OCI-LY3 (cell line): ENCODE measurements at regions not wholly inside any gene's neighbourhood (a gene's known extent, or its start where the extent isn't known, plus 50 kb on each side); places are given as distances from the start of the nearest gene placed in this dataset.

Experiments
- CTCF ChIP-seq: fragments of 200-600, 300-600 bp; sonication (generic); IDR thresholded peaks from 2 replicates; pipeline ENCODE4 v1.5.1; 2014; ENCODE audit warnings: antibody characterized with exemption, low read length, low read depth
- EZH2phosphoT487 ChIP-seq: fragments of 200-600 bp; shearing (Covaris generic); IDR thresholded peaks from 2 replicates; pipeline ENCODE4 v1.6.1; 2018; ENCODE audit warnings: antibody characterized with exemption, mixed run types, low read depth

GRCh38 chr12:68559246-68559645, 51.5 kb upstream of the RAP1B start:
- TF ChIP-seq CTCF (no peak), EZH2phosphoT487 (no peak)
